IMR-90 (cell line): ENCODE measurements at regions not wholly inside any gene's neighbourhood (a gene's known extent, or its start where the extent isn't known, plus 50 kb on each side); places are given as distances from the start of the nearest gene placed in this dataset.
"Not testable (repeated sequence)": the region's sequence is repeated elsewhere in the genome, so short reads cannot be mapped to it uniquely, and the experiment has no call there.

Source experiments
- CEBPB ChIP-seq: IDR thresholded peaks from 2 replicates; pipeline ENCODE4 v1.6.1; 2012; ENCODE audit warnings: low read depth, low read length, improper control_type of control experiment
- CTCF ChIP-seq: conservative IDR thresholded peaks from 2 replicates; pipeline ENCODE4 v1.5.1; 2012; ENCODE audit warnings: mild to moderate bottlenecking, low read depth, low read length, improper control_type of control experiment
- MAZ ChIP-seq: IDR thresholded peaks from 2 replicates; pipeline ENCODE4 v1.6.1; 2012; ENCODE audit warnings: low read depth, mild to moderate bottlenecking, low read length, improper control_type of control experiment, moderate library complexity, borderline replicate concordance
- MXI1 ChIP-seq: IDR thresholded peaks from 2 replicates; pipeline ENCODE4 v1.6.1; 2012; ENCODE audit warnings: low read depth, mild to moderate bottlenecking, low read length, moderate library complexity, borderline replicate concordance
- POLR2A ChIP-seq: IDR thresholded peaks from 2 replicates; pipeline ENCODE4 v1.6.1; 2012; ENCODE audit warnings: mild to moderate bottlenecking, low read depth, low read length

GRCh38 chr9:85814800-85815199 is 73.0 kb upstream of the AGTPBP1 start:
- not testable (repeated sequence) for TF ChIP-seq CTCF, CEBPB, MAZ, POLR2A, MXI1
